HT1080 (cell line): ENCODE measurements at regions not wholly inside any gene's neighbourhood (a gene's known extent, or its start where the extent isn't known, plus 50 kb on each side); places are given as distances from the start of the nearest gene placed in this dataset.

Experiments
- DNase-seq: peaks from one replicate; pipeline ENCODE4 v3.0.0-alpha.2; 2015; ENCODE audit warnings: low read depth

DNA sequence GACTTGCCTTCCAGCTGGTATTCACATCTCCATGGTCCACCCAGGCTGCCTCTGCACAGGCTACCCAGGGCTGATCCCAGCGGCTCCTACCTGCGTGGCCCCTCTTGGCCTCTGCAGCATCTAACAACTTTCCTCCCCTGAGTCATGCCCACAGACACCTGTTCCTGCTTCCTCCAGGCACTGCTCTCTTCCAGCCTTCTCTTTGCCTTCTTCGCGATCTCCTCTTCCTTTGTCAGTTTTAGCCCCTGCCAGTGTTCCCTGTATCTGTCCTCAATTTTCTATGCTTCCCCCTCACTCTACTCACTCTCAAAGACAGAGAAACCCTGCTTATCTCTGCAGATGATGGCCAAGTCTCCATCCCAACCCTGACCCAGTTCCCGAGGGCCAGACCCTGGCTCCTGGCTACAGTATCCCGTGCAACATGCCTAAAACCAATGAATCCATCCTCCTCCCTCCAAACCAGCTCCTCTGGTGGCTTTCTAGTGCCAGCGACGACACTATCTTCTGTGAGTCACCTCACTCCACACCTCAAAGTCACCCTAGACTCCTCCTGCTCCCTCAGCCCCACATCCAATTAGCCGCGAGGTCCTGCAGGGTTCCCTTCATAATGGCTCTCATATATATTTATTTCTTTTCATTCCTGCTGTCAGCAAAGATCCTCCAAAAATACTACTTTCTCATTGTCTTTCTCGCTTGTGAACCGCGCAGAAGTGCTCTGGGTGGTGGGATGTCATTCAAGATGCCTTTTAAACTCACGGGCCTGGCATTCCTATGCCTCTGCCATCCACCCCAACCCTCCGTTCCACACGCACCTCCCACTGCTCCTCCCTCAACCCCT lies 259.2 kb downstream of the TOMM20 start:
- DNase-seq: no peak

- no peak for DNase-seq
Observed at GRCh38 chr1:234868296-234869147, 258.5 kb upstream of the IRF2BP2 start.

DNA sequence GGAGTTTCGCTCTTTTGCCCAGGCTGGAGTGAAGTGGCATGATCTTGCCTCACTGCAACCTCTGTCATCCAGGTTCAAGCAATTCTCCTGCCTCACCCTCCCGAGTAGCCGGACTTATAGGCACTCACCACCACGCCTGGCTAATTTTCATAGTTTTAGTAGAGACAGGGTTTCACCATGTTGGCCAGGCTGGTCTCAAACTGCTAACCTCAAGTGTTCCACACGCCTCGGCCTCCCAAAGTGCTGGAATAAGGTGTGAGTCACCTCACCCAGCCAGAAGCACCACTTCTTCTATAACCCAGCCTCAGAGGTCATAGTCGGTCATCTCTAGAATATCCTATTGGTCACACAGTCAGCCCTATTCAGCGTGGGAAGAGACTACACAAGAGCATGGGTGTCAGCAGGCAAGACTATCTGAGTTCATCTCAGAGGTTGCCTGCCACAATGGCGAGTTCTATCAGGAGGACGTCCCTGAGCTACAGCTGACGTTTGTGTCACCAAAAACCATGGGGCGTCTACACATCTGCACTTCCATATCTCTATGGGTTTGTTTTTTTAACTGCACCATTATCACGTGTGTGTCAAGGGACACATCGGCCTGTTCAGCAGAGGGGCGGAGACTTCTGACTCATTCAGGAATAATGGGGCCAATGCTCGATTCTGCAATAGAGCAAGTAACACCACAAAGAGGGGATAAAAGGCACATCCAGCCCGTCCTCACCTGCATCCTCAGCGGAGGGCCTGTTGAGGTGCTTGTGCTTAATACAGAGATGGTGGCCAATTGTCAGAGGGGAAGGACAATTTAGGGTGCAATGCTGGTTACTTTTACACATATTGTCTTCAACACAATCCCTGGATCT lies 256.3 kb upstream of the IRF2BP2 start:
- peak; percentile 82 for DNase-seq

DNA sequence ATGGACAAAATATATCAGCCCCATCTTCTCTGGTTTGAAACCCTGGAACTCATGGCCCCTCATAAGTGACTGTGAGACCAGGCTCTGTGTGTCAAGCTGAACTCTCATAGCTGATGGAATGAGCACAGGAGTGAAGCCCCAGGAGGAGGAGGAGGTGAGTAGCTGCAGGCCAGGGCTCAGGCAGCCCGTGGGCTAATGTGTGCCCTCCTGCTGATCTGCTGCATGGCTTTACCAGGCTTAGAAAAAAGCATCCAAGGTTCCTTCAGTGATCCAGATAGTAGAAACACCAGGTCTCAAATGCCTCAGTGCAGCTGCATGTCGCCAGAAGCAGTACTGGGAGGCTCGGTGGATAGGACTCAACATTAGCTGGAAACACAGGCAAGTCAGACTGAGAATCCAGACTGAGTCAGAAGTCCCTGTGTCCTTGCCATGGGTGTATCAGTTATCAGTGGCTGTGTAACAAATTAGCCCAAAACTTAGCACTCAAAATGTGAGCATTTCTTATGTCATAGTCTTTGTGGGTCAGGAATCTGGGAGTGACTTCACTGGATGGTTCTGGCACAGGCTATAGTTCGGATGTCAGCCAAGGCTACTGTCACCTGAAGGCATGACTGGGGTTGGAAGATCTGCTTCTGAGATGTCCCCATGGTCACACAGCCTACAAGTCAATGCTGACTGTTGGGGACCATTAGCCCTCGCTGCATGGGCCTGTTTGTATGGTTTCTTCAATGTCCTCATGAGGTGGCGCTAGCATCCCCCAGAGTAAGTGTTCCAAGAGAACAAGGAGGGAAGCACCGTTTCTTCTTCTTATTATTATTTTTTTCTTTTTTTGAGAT lies 255.4 kb upstream of the IRF2BP2 start:
- no peak for DNase-seq

DNA sequence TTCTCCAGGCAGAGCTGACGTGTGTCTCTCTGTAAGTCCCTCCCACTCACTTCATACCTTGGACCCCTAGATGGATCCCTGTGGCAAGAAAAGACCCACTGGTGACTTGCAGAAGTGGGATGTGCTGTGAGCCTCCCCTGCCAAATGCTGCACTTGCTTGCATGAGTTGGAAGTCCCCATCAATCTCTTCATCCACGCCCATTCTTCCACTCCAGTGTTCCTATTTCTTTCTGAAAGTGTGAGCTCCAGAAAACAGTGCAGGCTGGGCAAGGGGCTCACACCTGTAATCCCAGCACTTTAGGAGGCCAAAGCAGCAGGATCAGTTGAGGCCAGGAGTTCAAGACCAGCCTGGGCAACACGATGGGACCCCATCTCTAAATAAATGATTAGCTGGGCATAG lies 254.1 kb upstream of the IRF2BP2 start:
- no peak for DNase-seq

DNA sequence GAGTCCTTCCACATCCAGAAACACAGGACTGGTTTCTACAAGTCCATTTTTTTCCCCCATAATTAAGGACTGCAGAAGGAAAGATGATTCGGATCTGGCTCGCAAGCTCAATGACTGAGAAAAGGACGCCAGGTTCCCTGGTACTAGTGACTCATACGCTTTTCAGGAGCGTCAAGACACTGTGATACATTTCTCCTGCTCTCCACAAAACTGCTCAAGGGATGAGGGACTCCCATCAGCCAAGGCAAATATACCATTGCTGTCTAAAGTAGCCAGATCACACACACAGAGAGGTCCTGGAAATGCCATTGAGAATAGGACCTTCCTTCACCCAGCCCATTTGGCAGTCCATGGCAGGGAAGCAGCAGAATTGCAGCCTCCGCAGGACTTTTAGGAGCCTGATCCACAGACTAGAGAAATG lies 253.6 kb upstream of the IRF2BP2 start:
- peak; percentile 25 for DNase-seq

GRCh38 chr1:234862944-234863515 lies 253.1 kb upstream of the IRF2BP2 start:
- no peak for DNase-seq

DNA sequence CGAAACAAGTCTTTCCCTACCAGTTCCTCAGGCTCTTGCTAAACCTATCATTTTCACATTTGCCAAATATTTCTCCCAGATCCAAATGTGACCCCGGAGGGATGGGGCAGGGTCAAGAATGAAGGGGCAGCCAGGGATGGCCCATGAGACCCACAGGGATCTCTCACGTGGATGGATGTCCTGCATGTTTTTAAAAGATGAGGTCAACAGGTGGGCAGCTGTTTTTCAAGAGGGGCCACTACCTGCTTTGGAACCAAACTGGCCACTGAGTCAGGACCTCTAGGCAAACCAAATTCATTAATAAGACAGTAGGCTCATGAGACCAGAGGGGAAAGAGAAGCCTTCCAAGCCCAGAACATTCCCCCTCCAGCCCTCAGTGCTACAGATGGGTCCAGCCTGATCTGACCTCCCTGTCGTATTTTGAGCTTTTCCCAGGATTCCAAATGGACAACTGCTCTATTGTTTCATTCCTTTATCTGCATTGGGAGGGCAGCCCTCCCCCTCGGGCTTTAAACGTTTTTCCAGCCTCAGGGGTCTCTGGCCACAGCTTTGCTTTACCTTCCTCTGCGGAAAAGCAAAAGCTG lies 252.5 kb upstream of the IRF2BP2 start:
- no peak for DNase-seq

- no peak for DNase-seq
Observed at GRCh38 chr1:234861761-234862160, 251.8 kb upstream of the IRF2BP2 start.

- DNase-seq: no peak
Observed at GRCh38 chr1:234861024-234861620, 251.1 kb upstream of the IRF2BP2 start.

GRCh38 chr1:234858722-234859121 lies 248.7 kb upstream of the IRF2BP2 start:
- no peak for DNase-seq

GRCh38 chr1:234856845-234857245 lies 246.9 kb upstream of the IRF2BP2 start:
- DNase-seq: no peak

- no peak for DNase-seq
Observed at GRCh38 chr1:234855851-234856250, 245.9 kb upstream of the IRF2BP2 start.

- DNase-seq: no peak
Observed at GRCh38 chr1:234854645-234855039, 244.7 kb upstream of the IRF2BP2 start.

DNA sequence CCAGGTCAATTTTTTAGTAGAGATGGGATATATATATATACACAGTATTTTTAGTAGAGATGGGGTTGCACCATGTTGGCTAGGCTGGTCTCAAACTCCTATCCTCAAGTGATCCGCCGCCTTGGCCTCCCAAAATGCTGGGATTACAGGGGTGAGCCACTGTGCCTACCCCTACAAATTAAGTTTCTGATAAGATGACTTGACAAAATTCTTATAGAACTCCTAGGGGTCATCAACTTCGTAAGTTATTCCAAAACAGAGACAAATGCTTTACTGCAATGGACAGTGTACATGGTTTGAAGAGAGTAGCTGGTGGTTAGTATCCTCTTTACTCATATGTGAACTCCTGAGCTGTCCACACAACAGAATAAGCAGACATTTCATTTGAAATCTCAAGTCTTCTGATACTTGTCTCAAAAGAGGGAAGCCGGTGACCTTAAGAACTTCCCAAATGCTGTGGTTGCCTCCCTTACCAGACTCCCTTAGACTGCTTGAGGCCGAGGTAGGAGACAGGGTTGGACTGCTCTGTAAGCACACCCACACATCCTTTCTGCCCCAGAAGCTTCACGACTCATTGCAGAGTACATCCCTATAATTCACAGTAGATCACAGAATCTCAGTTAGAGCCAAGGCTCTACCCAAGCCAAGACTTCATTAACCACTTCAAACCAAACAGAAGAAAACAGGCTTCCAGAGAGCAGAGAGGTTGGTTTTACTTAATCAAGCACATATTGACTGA lies 244.1 kb upstream of the IRF2BP2 start:
- no peak for DNase-seq

- no peak for DNase-seq
Observed at GRCh38 chr1:234852659-234853058, 242.7 kb upstream of the IRF2BP2 start.

DNA sequence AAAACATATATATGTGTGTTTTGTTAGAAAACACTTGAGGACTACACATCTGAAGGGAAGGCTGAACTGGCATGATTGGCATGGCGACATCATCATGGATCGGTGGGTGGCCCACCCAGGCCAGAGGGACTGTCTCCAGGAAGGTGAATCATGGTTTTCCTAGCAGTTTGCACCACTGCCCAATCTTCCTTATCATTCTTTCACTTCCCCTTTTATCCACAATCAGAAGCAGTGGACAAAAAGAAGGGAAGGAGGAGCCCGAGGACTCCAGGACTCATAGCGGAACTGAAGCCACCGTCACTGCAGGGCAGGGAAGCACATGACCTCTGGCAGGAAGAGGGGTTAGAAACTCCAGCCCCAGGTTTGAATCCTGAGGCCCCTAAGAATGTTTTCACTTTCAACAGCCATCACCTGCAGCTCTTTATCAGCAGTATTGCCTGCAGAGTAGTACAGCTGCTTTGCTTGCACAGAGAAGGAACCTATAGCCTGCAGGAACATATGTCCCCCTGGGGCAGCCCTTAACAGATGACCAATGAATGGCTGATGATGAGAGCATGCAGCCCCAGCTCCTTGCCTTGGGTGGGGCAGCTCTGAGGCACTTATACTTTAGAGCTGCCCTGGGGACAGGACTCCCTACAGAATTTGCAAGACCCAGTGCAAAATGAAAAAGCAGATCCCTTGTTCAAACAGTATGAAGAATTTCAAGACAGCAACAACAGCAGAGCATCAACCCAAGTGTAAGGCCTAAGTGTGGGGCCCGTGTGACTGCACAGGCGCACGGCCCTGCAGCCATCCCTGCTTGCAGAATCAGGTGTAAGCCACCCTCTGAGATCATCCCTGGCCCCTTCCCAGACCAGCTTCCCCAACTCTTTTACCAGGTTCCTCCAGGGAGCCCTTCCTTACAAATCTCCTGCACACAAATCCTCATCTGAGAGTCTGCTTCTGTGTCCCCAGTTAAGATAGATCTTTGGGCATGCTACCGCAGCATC lies 241.8 kb upstream of the IRF2BP2 start:
- DNase-seq: peak; percentile 73

- no peak for DNase-seq
Observed at GRCh38 chr1:234849832-234850231, 239.9 kb upstream of the IRF2BP2 start.
